Endothelial cell of umbilical vein (primary cell): ENCODE measurements at regions not wholly inside any gene's neighbourhood (a gene's known extent, or its start where the extent isn't known, plus 50 kb on each side); places are given as distances from the start of the nearest gene placed in this dataset.

Experiments
- BruUV-seq: library from RNA; stranded (reverse); fragments of 400-500 nt; replicated peaks from 2 replicates; lab custom pipeline; 2021; lab: Mats Ljungman, UMichigan
- CTCF ChIA-PET: fragments of 300-600, 350-600 bp; sonication (Branson Sonifier 250); formaldehyde crosslinking; loops from one replicate; lab custom pipeline; 2021; ENCODE audit warnings: antibody characterized with exemption, inconsistent platforms; lab: Charles Lee
- POLR2A ChIA-PET: fragments of 300-600, 350-600 bp; sonication (Branson Sonifier 250); formaldehyde crosslinking; loops from one replicate; lab custom pipeline; 2021; ENCODE audit warnings: antibody characterized with exemption, inconsistent platforms; lab: Charles Lee
- DNase-seq: peaks from one replicate; pipeline ENCODE4 v3.0.0-alpha.2; 2011; ENCODE audit warnings: low read depth, low spot score
- FAIRE-seq: peaks from 2 replicates; lab custom pipeline; 2011; peaks lifted over from hg19 to GRCh38; lab: Jason Lieb, UNC
- H2AFZ ChIP-seq: 2 replicates; pipeline ENCODE4 v1.6.0; 2012; ENCODE audit warnings: low read depth, low read length, control low read depth, inconsistent platforms
- H3K27ac ChIP-seq: 2 replicates; pipeline ENCODE4 v1.5.1; 2011; ENCODE audit warnings: low read depth, mild to moderate bottlenecking, control low read depth, low read length, moderate library complexity; ENCODE audit not compliant: insufficient read depth
- H3K27me3 ChIP-seq, 2 experiments: 2 replicates each; pipeline versions ENCODE4 v1.6.0 to v1.6.1; 2011; ENCODE audit warnings: low read length in 2 of 2, mixed read lengths in 1 of 2; ENCODE audit not compliant: control insufficient read depth in 2 of 2, insufficient read depth in 2 of 2
- H3K36me3 ChIP-seq, 2 experiments: 2 replicates in 1 of 2; 3 replicates in 1 of 2; pipeline ENCODE4 v1.5.1; 2011; ENCODE audit warnings: low read length in 2 of 2, mild to moderate bottlenecking in 1 of 2, moderate library complexity in 1 of 2; ENCODE audit not compliant: control insufficient read depth in 2 of 2, insufficient read depth in 2 of 2; ENCODE audit errors: extremely low read depth in 1 of 2
- H3K4me1 ChIP-seq: 3 replicates; pipeline ENCODE4 v1.5.1; 2011; ENCODE audit warnings: mild to moderate bottlenecking, low read length; ENCODE audit not compliant: control insufficient read depth, insufficient read depth; ENCODE audit errors: extremely low read depth
- H3K4me2 ChIP-seq: 2 replicates; pipeline ENCODE4 v1.6.1; 2011; ENCODE audit warnings: low read length, control low read depth, mixed read lengths; ENCODE audit not compliant: insufficient read depth
- H3K4me3 ChIP-seq, 3 experiments: fragments of 200-600 bp in 1 of 3; sonication (generic), shearing (Covaris generic) in 1 of 3; replicated peaks in 1 of 3; 2 replicates each; pipeline ENCODE4 v1.5.1; 2011 to 2016; ENCODE audit warnings: control low read depth in 3 of 3, low read length in 3 of 3, mild to moderate bottlenecking in 2 of 3, inconsistent platforms in 1 of 3, low read depth in 1 of 3, moderate library complexity in 1 of 3; ENCODE audit not compliant: insufficient read depth in 1 of 3
- H3K79me2 ChIP-seq: 2 replicates; pipeline ENCODE4 v1.6.0; 2012; ENCODE audit warnings: low read length, inconsistent platforms; ENCODE audit not compliant: control insufficient read depth, insufficient read depth
- H3K9ac ChIP-seq: replicated peaks from 2 replicates; pipeline ENCODE3; 2011; ENCODE audit warnings: low read length, control low read depth; ENCODE audit not compliant: insufficient read depth; ENCODE audit errors: extremely low read depth
- H3K9me1 ChIP-seq: replicated peaks from 3 replicates; pipeline ENCODE4 v1.6.0; 2011; ENCODE audit warnings: mild to moderate bottlenecking, low read length; ENCODE audit not compliant: control insufficient read depth, insufficient read depth; ENCODE audit errors: extremely low read depth
- H3K9me3 ChIP-seq: replicated peaks from 2 replicates; pipeline ENCODE4 v1.5.1; 2012; ENCODE audit warnings: low read length, inconsistent platforms; ENCODE audit not compliant: control insufficient read depth, insufficient read depth
- H4K20me1 ChIP-seq: replicated peaks from 2 replicates; pipeline ENCODE3; 2011; ENCODE audit warnings: mild to moderate bottlenecking, low read length; ENCODE audit not compliant: control insufficient read depth, insufficient read depth; ENCODE audit errors: extremely low read depth
- EZH2 ChIP-seq: IDR thresholded peaks from 2 replicates; pipeline ENCODE4 v1.6.1; 2012; ENCODE audit warnings: borderline replicate concordance, low read depth, mild to moderate bottlenecking, moderate library complexity, low read length, inconsistent platforms; ENCODE audit not compliant: severe bottlenecking
- FOS ChIP-seq: IDR thresholded peaks from 2 replicates; pipeline ENCODE4 v1.6.1; 2011; ENCODE audit warnings: mild to moderate bottlenecking, low read length, moderate library complexity, borderline replicate concordance; ENCODE audit not compliant: insufficient read depth
- GATA2 ChIP-seq: IDR thresholded peaks from 2 replicates; pipeline ENCODE4 v1.7.0; 2011; ENCODE audit warnings: low read depth, mild to moderate bottlenecking, moderate library complexity, mixed read lengths, low read length; ENCODE audit not compliant: insufficient read length, insufficient read depth
- JUN ChIP-seq: IDR thresholded peaks from 2 replicates; pipeline ENCODE4 v1.6.1; 2011; ENCODE audit warnings: borderline replicate concordance, low read depth; ENCODE audit not compliant: insufficient read length, insufficient read depth
- MYC ChIP-seq: IDR thresholded peaks from one replicate; pipeline ENCODE4 v1.6.1; 2011; ENCODE audit warnings: mild to moderate bottlenecking, low read depth, low read length
- POLR2A ChIP-seq: IDR thresholded peaks from 2 replicates; pipeline ENCODE4 v1.6.1; 2012; ENCODE audit warnings: low read depth, mild to moderate bottlenecking, control low read depth, low read length
- POLR2AphosphoS5 ChIP-seq: IDR thresholded peaks from 2 replicates; pipeline ENCODE4 v1.6.1; 2012; ENCODE audit warnings: low read depth, mild to moderate bottlenecking, control low read depth, low read length, moderate library complexity; ENCODE audit not compliant: insufficient read depth
- dilution Hi-C: fragments of 300-500 bp; cut with MboI; formaldehyde crosslinking; loops from one replicate; pipeline ENCODE4 v1.15.0; 2019; ENCODE audit warnings: low sequenced_read_pairs; ENCODE audit not compliant: extremely low pct_ligation_motif_present
- intact Hi-C: fragments of 100-400 bp; cut with micrococcal nuclease; formaldehyde crosslinking; loops from one replicate; pipeline ENCODE4 v1.10.0; 2022
- TF ChIP-seq, protein P1 (sequence below): IDR thresholded peaks from 2 replicates; pipeline ENCODE4 v1.6.1; 2011; ENCODE audit not compliant: insufficient read depth, insufficient read length
- TF ChIP-seq, protein P2 (sequence below), 2 donors: IDR thresholded peaks; 1 replicate in 1 of 2; 2 replicates in 1 of 2; pipeline ENCODE4 v1.5.1; 2011; ENCODE audit warnings: low read length in 2 of 2, mild to moderate bottlenecking in 2 of 2, moderate library complexity in 2 of 2, control low read depth in 1 of 2, inconsistent platforms in 1 of 2, low read depth in 1 of 2; ENCODE audit not compliant: insufficient read depth in 1 of 2; ENCODE audit errors: extremely low read depth in 1 of 2

DNA sequence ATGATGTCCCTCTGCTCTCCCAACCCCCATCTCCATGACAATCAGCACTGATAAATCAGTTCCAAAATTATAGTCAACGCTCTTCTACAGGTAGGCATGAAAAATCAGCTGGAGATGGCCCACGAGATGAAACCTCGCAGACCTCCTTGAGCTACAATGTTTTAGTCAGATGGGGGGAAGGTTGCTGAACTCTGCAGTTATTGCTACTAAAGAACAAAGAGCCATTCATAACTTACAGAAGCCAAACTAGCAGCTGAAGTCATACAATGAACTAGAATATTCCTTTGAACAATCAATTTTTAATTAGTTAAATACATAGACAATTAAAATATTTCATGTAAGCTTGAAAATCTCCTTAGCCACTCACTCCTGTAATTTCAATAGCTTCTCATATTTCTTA is 179.2 kb downstream of the NHLRC3 start:
- Histone ChIP-seq H3K4me2 (no peak overlapping the region), H2AFZ (no peak overlapping the region), H3K9ac (no peak overlapping the region), H3K9me1 (no peaks in the 10 kb centered on the region), H3K36me3 (no peaks in the 10 kb centered on the region), H3K4me3 (no peak overlapping the region), H3K9me3 (no peaks in the 10 kb centered on the region), H4K20me1 (no peaks in the 10 kb centered on the region), H3K4me1 (no peaks in the 10 kb centered on the region), H3K27ac (no peak overlapping the region), H3K79me2 (no peaks in the 10 kb centered on the region), H3K27me3 (no peaks in the 10 kb centered on the region)
- intact Hi-C loops = no loop called here
- no TSS peak for BruUV-seq
- FAIRE-seq (no peak), DNase-seq (no peak)
- POLR2A ChIA-PET = no interaction called here
- CTCF ChIA-PET = interaction anchor here (1.1 to 1.3 kb wide), 2 partner anchors 15 to 21 kb away, joined by 3 read pairs; no protein-coding TSS in a partner anchor
- TF ChIP-seq EZH2 (no peak), GATA2 (no peak), JUN (no peak), POLR2A (no peak), MYC (no peak), FOS (no peak), POLR2AphosphoS5 (no peak)
- TF ChIP-seq, protein P1, sequence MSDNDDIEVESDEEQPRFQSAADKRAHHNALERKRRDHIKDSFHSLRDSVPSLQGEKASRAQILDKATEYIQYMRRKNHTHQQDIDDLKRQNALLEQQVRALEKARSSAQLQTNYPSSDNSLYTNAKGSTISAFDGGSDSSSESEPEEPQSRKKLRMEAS = no peak
- TF ChIP-seq, protein P2, sequence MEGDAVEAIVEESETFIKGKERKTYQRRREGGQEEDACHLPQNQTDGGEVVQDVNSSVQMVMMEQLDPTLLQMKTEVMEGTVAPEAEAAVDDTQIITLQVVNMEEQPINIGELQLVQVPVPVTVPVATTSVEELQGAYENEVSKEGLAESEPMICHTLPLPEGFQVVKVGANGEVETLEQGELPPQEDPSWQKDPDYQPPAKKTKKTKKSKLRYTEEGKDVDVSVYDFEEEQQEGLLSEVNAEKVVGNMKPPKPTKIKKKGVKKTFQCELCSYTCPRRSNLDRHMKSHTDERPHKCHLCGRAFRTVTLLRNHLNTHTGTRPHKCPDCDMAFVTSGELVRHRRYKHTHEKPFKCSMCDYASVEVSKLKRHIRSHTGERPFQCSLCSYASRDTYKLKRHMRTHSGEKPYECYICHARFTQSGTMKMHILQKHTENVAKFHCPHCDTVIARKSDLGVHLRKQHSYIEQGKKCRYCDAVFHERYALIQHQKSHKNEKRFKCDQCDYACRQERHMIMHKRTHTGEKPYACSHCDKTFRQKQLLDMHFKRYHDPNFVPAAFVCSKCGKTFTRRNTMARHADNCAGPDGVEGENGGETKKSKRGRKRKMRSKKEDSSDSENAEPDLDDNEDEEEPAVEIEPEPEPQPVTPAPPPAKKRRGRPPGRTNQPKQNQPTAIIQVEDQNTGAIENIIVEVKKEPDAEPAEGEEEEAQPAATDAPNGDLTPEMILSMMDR (IDR thresholded peaks at IDR 0.05; ENCODE audit: extremely low read depth in 1 of 2, insufficient read depth in 1 of 2, low read depth in 1 of 2, low read length in 2 of 2) = no peak
- dilution Hi-C loops = no loop called here
